ENCODE measurements at regions not wholly inside any gene's neighbourhood (a gene's known extent, or its start where the extent isn't known, plus 50 kb on each side); places are given as distances from the start of the nearest gene placed in this dataset.

GRCh38 chr9:20043035-20043434 is 254.2 kb upstream of the SLC24A2 start:
- DNase-seq, result no peak

GRCh38 chr9:20042128-20042711 is 253.4 kb upstream of the SLC24A2 start:
- DNase-seq, result no peak

DNA sequence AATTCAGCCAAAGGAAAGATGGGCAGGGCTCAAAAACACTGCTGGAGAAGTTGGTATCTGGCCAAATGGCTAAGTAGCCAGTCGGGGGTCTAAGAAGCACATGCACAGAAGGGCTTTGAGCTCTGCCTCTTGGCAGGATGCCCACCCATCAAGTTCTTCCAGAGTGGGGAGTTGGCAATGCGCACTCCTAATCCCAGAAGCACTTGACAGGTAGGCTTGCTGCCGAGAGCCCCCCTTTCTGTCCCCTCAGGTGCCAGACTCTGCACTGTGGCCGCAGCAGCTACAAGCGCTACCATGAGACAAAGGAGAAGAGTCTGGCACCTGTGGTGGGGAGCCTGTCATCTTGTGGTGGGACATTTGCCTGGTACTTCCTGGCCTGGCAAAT is 252.9 kb upstream of the SLC24A2 start:
- no peak for DNase-seq

DNA sequence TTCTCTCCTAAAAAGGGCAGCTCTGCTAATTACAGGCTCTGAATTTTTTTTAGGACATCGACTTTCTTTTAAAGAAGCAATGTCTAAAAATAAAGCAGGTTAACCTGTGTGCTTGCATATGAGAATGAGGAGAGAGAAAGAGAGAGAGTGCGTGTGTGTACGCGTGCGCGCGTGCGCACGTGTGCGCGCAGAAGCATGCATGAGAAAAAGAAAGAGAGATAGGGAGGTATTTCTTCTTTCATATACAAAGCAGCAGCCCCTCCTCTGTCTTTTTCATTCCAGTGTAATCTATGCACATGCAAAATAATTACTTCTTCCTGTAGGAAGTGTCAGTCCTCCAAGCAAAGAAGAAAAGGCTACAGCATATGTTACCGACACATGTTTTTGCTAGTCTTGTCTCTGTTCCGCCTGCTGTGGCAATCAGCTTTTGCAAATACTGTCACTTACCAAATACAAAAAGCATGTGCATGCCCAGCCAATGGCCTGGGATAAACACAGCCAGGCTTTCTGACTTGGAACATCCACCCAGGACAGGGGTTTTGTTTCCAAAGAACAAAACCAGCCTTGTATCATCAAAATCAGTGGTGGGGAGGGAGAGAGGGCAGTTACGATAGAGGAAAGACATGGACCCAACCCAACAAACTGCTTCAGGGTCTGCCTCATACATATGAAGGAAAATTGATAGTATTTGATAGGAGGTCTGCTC is 252.3 kb upstream of the SLC24A2 start:
- DNase-seq, result peak; percentile 18

DNA sequence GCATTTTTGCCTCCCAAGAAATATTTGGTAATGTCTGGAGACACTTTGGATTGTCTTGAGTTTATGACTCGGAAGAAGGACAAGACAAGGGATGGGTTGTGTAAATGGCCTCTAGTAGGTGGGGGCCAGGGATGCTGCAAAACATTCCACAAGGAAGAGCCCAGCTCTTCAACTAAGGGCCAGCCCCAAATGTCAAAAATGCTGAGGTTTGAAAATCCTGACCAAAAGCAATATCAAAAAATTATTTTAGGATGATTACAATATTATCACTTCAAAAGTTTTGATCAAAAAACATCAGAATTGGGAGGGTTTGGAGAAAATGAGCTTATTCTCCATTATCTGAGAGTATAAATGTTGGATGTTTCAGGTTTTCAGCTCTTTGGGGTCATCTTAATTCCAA is 248.9 kb upstream of the SLC24A2 start:
- DNase-seq, result no peak

DNA sequence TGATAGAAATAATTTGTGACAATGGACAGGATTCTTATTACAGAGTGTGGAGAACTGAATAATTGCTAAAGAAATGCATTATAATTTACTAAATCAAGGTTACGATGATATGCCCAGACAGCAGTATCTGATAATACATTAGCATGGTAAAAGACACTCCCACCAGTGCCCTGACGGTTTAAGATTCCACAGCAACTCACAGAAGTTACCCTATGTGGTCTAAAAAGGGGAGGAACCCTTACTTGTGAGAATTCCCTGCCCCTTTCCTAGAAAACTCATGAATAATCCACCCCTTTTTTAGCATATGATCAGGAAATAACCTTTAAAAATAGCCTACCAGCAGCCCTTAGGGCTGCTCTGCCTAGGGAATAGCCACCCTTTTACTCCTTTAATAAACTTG is 244.7 kb upstream of the SLC24A2 start:
- DNase-seq, result no peak

DNA sequence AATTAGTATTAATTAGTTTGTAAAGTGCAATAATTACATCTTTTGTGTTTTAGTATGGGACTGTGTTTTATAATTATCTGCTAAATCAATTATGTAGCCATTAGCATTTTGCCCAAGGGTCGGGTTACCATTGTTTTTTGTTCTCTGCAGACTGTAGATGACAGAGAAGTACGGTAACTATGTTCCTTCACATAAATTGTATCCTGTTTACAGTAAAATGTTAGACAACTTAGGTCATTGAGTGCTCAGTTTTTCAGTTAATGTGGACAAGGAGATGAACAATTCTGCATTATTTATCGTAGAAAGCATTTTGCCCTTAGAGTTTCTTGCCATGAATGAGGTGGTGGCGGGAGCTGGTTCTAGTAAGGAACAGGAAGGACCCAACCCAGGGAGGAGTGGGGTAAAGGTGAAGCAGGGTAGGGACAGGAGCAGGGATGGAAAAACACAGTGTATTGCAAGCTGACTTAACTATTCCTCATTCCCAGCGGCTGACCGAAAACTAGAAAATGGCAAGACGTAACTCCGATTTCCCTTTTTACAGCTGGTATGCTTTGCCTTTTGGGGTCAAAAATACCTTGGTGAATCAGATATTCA is 243.7 kb upstream of the SLC24A2 start:
- no peak for DNase-seq

DNA sequence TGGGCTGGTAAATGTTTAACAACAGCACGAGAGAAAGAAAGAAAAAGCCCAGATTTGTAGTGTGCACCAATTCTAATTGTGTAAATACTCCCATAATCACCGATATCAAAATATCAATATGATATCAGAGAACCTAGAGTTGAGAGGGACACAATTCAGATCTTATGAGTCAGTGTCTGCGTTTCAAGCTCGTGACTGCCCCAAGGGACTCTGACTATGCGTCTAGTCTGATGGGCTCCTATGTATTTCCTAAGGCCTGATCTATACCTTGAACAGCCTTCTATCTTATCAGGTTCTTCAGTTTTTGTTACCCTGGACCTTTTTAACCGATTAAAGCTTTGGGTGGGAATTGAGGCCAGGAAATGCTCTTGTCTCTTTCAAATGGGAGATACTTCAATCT is 243.0 kb upstream of the SLC24A2 start:
- no peak for DNase-seq

DNA sequence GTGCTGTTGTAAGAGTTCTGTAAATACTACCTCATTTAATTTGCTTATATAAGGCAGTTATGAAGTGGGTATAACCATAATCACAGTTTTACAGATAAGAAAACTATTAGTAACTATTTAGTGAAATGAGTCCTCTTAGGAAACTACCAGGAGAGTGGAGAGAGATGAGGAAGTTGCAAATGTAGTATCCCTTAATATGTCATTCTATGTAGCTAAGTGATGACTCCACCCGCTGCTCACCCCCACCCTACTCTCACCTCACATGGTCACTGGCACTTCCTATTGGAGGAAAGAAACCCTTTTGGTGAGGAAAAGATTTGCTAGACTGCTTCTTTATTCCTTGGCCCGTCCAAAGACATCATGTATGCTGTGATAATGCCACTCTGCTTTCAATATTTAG is 241.8 kb upstream of the SLC24A2 start:
- no peak for DNase-seq

DNA sequence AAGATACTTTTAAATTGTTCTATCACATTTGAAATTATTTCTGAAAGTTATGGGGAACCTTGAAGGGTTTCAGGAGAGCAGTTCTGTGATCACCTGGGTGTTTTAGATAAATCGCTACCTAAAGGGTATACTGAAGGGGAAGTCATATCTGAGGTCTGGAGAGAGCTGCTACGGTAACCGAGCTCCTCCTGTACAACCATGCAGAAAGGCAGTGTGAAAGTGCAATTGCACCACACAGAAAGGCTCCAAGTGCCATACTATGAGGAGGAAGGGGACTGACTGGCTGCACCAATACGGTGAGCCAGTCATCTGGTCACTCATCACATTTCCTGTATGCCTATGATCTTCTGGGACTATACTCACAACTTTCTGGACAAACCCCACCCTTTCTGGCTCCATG is 241.4 kb upstream of the SLC24A2 start:
- no peak for DNase-seq

- DNase-seq, result no peak
These were observed 240.0 kb upstream of the SLC24A2 start for GRCh38 chr9:20028849-20029231.

- no peak for DNase-seq
These were observed 239.5 kb upstream of the SLC24A2 start for GRCh38 chr9:20028192-20028848.

GRCh38 chr9:20023961-20024571 is 235.2 kb upstream of the SLC24A2 start:
- no peak for DNase-seq

- DNase-seq, result no peak
These were observed 234.5 kb upstream of the SLC24A2 start for GRCh38 chr9:20023210-20023905.

DNA sequence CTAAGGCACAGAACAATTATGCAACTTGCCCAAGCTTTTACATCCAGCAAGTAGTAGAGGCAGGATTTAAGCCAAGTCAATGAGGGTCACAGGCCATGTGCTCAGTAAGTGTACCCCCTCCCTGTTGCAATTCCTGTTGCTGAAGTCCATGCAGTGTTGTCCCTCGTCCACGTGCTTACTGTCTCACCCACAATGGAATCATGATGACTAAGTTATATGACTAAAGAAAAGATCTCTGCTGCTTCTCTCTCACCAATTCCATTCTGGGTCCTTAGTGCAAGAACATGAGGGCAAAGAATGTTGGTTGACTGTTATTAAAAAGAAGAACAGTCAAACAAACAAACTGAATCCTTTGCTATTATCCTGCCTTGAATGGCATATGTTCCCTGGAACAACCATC is 233.6 kb upstream of the SLC24A2 start:
- no peak for DNase-seq

GRCh38 chr9:20016611-20017010 is 227.8 kb upstream of the SLC24A2 start:
- no peak for DNase-seq

DNA sequence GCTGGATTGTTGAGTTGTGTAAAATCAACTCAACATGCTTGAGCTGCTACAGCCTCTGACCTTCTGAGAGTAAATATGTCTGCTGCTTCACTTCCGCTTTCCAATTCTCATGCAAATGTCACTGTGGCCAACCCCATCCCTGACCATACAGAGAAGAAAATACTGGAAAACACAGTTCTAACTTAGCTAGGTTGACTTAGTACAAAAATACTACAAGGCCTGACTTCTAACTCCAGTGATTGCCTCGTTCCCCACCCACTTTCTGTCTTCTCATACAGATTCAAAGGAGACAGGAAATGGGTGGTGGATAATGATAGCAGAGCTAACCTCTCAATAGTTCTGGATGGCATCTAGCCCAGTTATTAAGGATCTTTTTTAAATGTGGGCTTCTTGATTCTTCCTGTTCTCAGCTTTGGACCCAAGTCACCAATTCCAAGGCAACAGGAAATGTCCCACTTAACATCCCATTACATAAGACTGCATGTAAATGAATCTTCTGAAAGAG is 226.6 kb upstream of the SLC24A2 start:
- DNase-seq, result no peak

DNA sequence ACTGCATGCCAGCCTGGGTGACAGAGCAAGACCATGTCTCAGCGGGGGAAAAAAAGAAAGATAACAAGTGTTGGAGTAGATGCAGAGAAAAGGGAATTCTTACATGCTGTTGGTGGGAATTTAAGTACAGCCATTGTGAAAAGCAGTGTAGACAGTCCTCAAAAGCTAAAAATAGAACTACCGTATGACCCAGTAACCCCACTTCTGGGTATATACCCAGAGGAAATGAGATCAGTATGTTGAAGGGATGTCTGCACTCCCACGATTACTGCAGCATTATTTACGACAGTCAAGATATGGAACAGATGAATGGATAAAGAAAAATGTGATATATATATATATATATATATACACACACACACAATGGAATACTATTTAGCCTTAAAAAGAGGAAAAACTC is 225.3 kb upstream of the SLC24A2 start:
- no peak for DNase-seq

DNA sequence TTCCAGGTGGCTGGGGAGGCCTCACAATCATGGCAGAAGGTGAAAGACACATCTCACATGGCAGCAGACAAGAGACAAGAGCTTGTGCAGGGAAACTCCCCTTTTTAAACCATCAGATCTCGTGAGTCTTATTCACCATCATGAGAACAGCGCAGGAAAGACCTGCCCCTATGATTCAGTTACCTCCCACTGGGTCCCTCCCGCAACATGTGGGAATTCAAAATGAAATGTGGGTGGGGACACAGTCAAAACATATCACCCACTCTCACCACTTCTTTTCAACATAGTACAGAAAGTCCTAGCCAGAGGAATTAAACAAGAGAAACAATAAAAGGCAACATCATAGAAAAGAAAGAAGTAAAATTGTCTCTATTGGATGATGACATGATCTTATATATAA is 223.4 kb upstream of the SLC24A2 start:
- DNase-seq, result no peak

DNA sequence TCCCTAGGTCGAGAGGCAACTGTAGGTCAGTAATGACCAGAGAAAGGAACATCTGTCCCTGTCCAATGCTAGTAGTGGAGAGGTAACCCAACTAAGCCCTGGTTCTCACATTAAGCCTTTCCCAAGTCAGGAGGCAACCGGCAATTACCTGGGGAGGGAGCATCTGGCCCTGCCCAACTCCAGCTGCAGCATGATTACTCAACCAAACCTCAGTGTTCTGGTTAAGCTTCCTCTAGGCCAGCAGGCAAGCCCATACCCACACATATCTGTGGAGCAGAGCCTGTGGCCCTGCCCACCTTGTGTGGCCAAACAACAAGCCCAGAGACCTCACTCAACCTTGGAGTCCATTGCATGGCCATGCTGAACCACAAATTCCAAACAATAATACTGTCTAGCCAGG is 220.8 kb upstream of the SLC24A2 start:
- DNase-seq, result no peak

DNA sequence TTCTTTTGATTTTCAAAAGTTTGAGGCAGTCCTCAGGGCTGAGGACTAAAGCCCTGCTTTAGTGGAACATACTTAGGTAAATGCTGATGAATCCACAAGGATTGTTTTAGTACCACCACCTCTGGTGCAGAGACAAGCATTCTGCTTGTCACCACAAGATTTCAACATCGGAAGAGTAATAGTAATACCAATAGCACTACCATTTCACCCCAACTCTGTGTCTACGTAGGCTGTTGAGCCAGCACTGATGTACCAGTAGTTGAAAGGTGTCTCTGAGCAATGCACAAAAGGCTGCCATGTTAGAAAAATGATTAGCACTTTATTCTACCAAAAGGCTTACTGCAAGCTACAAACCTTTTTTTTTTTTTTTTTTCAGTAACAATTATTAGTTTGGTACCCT is 213.2 kb upstream of the SLC24A2 start:
- no peak for DNase-seq

DNA sequence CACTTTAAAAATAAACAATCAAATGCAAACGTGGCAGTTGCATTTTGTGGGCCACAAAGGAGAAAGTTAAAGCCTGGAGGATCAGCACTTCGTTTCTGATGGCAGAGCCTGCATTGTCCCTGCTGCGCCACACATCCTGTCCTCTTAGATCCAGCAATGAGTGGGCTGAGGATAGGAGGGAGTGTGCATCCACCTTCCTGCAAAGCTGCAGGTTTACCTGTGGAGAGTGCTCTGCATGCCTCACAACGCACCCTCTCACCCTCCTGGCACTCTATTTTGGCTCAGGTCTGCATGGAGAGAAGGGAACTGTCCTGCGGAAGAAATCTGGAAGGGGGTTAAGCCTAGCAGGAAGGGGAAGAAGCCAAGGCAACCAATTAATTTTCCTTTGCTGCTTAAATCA is 212.2 kb upstream of the SLC24A2 start:
- no peak for DNase-seq
